Fibroblast of lung (primary cell): ENCODE measurements at regions not wholly inside any gene's neighbourhood (a gene's known extent, or its start where the extent isn't known, plus 50 kb on each side); places are given as distances from the start of the nearest gene placed in this dataset.

ENCODE experiments used
- DNase-seq, 2 donors: peaks; one replicate each; pipeline versions ENCODE4 v3.0.0 to v3.0.0-alpha.2; 2010; ENCODE audit warnings: low read depth in 2 of 2
- H2AFZ ChIP-seq: 2 replicates; pipeline ENCODE4 v1.5.1; 2012; ENCODE audit warnings: low read length, control low read depth, inconsistent platforms
- H3K27ac ChIP-seq: 2 replicates; pipeline ENCODE4 v1.5.1; 2011; ENCODE audit warnings: low read length, control low read depth; ENCODE audit not compliant: insufficient read depth
- H3K27me3 ChIP-seq: 2 replicates; pipeline ENCODE4 v1.5.1; 2011; ENCODE audit warnings: mild to moderate bottlenecking, low read length; ENCODE audit not compliant: control insufficient read depth, insufficient read depth
- H3K36me3 ChIP-seq: 2 replicates; pipeline ENCODE4 v1.5.1; 2011; ENCODE audit warnings: low read length; ENCODE audit not compliant: control insufficient read depth, insufficient read depth
- H3K4me1 ChIP-seq: 2 replicates; pipeline ENCODE4 v1.5.1; 2011; ENCODE audit warnings: low read length; ENCODE audit not compliant: control insufficient read depth, insufficient read depth; ENCODE audit errors: extremely low read depth
- H3K4me2 ChIP-seq: 2 replicates; pipeline ENCODE4 v1.5.1; 2011; ENCODE audit warnings: low read length, control low read depth; ENCODE audit not compliant: insufficient read depth; ENCODE audit errors: extremely low read depth
- H3K4me3 ChIP-seq, 4 experiments: fragments of 200-600 bp in 1 of 4; sonication (generic) in 1 of 4; replicated peaks in 1 of 4; 2 replicates each; pipeline ENCODE4 v1.5.1; 2011 to 2016; ENCODE audit warnings: low read length in 4 of 4, low read depth in 3 of 4, mild to moderate bottlenecking in 3 of 4, control low read depth in 2 of 4, inconsistent platforms in 1 of 4, mixed read lengths in 1 of 4; ENCODE audit not compliant: insufficient read depth in 1 of 4; ENCODE audit errors: control extremely low read depth in 1 of 4
- H3K79me2 ChIP-seq: 2 replicates; pipeline ENCODE4 v1.5.1; 2012; ENCODE audit warnings: mild to moderate bottlenecking, low read length, inconsistent platforms; ENCODE audit not compliant: control insufficient read depth, insufficient read depth
- H3K9ac ChIP-seq: 2 replicates; pipeline ENCODE4 v1.5.1; 2011; ENCODE audit warnings: mild to moderate bottlenecking, low read length, control low read depth; ENCODE audit not compliant: insufficient read depth
- H3K9me3 ChIP-seq: 2 replicates; pipeline ENCODE4 v1.5.1; 2012; ENCODE audit warnings: low read depth, low read length; ENCODE audit not compliant: control insufficient read depth, insufficient read depth
- H4K20me1 ChIP-seq: 2 replicates; pipeline ENCODE4 v1.5.1; 2011; ENCODE audit warnings: low read length; ENCODE audit not compliant: control insufficient read depth, insufficient read depth; ENCODE audit errors: extremely low read depth
- EZH2 ChIP-seq: IDR thresholded peaks from 2 replicates; pipeline ENCODE4 v1.5.1; 2012; ENCODE audit warnings: low read length, control low read depth, mild to moderate bottlenecking; ENCODE audit errors: missing control alignments
- TF ChIP-seq, protein P1 (sequence below), 2 donors: IDR thresholded peaks in 1 of 2; conservative IDR thresholded peaks in 1 of 2; 1 replicate in 1 of 2; 2 replicates in 1 of 2; pipeline ENCODE4 v1.5.1; 2011 to 2012; ENCODE audit warnings: low read length in 2 of 2, control low read depth in 1 of 2, inconsistent platforms in 1 of 2, low read depth in 1 of 2, mild to moderate bottlenecking in 1 of 2

- no peak for TF ChIP-seq EZH2
- TF ChIP-seq, protein P1, sequence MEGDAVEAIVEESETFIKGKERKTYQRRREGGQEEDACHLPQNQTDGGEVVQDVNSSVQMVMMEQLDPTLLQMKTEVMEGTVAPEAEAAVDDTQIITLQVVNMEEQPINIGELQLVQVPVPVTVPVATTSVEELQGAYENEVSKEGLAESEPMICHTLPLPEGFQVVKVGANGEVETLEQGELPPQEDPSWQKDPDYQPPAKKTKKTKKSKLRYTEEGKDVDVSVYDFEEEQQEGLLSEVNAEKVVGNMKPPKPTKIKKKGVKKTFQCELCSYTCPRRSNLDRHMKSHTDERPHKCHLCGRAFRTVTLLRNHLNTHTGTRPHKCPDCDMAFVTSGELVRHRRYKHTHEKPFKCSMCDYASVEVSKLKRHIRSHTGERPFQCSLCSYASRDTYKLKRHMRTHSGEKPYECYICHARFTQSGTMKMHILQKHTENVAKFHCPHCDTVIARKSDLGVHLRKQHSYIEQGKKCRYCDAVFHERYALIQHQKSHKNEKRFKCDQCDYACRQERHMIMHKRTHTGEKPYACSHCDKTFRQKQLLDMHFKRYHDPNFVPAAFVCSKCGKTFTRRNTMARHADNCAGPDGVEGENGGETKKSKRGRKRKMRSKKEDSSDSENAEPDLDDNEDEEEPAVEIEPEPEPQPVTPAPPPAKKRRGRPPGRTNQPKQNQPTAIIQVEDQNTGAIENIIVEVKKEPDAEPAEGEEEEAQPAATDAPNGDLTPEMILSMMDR (conservative IDR thresholded peaks at IDR 0.05 in 1 of 2, IDR thresholded peaks at IDR 0.05 in 1 of 2; ENCODE audit: low read depth in 1 of 2, low read length in 2 of 2), result no peak
- no peak overlapping the region for H3K4me3 ChIP-seq
- H3K4me2 ChIP-seq, result no peak overlapping the region
- no peak overlapping the region for H3K27ac ChIP-seq
- DNase-seq, result no peak
- no peaks in the 10 kb centered on the region for H3K79me2 ChIP-seq
- no peaks in the 10 kb centered on the region for H3K27me3 ChIP-seq
- no peaks in the 10 kb centered on the region for H3K4me1 ChIP-seq
- H3K9me3 ChIP-seq, result no peaks in the 10 kb centered on the region
- H2AFZ ChIP-seq, result no peak overlapping the region
- H4K20me1 ChIP-seq, result no peaks in the 10 kb centered on the region
- no peak overlapping the region for H3K9ac ChIP-seq
- no peaks in the 10 kb centered on the region for H3K36me3 ChIP-seq
Observed at GRCh38 chr12:127192391-127192790, 1074.6 kb upstream of the TMEM132C start.

DNA sequence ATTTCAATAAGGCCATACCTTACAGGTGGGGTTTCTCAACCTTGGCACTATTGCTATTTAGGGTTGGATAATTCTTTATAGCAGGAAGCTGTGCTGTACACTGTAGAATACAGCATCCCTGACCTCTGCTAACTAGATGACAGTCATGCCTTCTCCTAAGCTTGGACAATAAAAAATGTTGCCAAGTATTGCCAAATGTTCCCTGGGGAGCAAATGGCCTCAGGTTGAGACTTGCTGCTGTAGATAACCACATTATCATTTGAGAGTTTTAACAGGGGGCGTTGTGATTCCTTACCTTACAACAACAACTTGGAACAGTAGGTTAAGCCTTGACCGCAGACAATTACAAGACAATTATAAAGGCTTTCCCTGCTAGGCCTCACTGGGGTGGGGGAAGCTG is 1073.6 kb upstream of the TMEM132C start:
- Histone ChIP-seq H3K9me3 (no peaks in the 10 kb centered on the region), H3K4me1 (no peaks in the 10 kb centered on the region), H2AFZ (no peak overlapping the region), H3K4me2 (no peak overlapping the region), H3K9ac (no peak overlapping the region), H3K27ac (no peak overlapping the region), H3K27me3 (no peaks in the 10 kb centered on the region), H3K79me2 (no peaks in the 10 kb centered on the region), H3K36me3 (no peaks in the 10 kb centered on the region), H3K4me3 (no peak overlapping the region), H4K20me1 (no peaks in the 10 kb centered on the region)
- no peak for DNase-seq
- TF ChIP-seq, protein P1 (conservative IDR thresholded peaks at IDR 0.05 in 1 of 2, IDR thresholded peaks at IDR 0.05 in 1 of 2; ENCODE audit: low read depth in 1 of 2, low read length in 2 of 2), result no peak
- no peak for TF ChIP-seq EZH2

DNA sequence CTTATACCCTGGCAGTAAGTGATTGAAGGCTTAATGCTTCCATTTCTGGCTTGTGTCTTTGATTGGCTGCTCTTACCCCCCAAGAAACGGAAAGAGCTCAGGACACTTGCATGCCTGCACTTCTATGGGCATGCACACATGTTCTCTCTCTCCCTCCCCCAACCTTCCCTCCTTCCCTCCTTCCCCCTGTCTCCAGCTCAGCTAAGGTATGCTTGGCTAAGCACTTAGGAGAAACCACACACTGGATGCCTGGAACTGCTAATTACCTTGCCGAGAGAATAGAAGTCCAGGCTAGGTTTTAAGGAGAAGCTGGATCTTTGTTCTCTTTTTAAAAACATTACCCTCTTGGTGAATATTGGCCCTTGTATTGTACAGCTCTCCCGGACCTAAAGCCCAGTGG is 1072.8 kb upstream of the TMEM132C start:
- no peaks in the 10 kb centered on the region for H3K4me1 ChIP-seq
- no peak for TF ChIP-seq EZH2
- TF ChIP-seq, protein P1 (conservative IDR thresholded peaks at IDR 0.05 in 1 of 2, IDR thresholded peaks at IDR 0.05 in 1 of 2; ENCODE audit: low read depth in 1 of 2, low read length in 2 of 2), result no peak
- no peaks in the 10 kb centered on the region for H3K79me2 ChIP-seq
- H3K27me3 ChIP-seq, result no peaks in the 10 kb centered on the region
- H3K36me3 ChIP-seq, result no peaks in the 10 kb centered on the region
- H2AFZ ChIP-seq, result no peak overlapping the region
- no peak overlapping the region for H3K4me2 ChIP-seq
- H3K9me3 ChIP-seq, result no peaks in the 10 kb centered on the region
- H3K9ac ChIP-seq, result no peak overlapping the region
- H3K27ac ChIP-seq, result no peak overlapping the region
- H4K20me1 ChIP-seq, result no peaks in the 10 kb centered on the region
- no peak overlapping the region for H3K4me3 ChIP-seq
- peak in 1 of 2 donors; percentile 61 for DNase-seq
